ENCODE measurements at regions not wholly inside any gene's neighbourhood (a gene's known extent, or its start where the extent isn't known, plus 50 kb on each side); places are given as distances from the start of the nearest gene placed in this dataset.

- no peak for DNase-seq
These were observed 97.1 kb upstream of the NRXN3 start for GRCh38 chr14:78073028-78073427.

- peak in 27 of 56 donors; percentile 2 to 58 (median 10) for DNase-seq
These were observed 95.6 kb upstream of the NRXN3 start for GRCh38 chr14:78074561-78074960.

GRCh38 chr14:78075033-78075432, 95.1 kb upstream of the NRXN3 start:
- no peak for DNase-seq

DNA sequence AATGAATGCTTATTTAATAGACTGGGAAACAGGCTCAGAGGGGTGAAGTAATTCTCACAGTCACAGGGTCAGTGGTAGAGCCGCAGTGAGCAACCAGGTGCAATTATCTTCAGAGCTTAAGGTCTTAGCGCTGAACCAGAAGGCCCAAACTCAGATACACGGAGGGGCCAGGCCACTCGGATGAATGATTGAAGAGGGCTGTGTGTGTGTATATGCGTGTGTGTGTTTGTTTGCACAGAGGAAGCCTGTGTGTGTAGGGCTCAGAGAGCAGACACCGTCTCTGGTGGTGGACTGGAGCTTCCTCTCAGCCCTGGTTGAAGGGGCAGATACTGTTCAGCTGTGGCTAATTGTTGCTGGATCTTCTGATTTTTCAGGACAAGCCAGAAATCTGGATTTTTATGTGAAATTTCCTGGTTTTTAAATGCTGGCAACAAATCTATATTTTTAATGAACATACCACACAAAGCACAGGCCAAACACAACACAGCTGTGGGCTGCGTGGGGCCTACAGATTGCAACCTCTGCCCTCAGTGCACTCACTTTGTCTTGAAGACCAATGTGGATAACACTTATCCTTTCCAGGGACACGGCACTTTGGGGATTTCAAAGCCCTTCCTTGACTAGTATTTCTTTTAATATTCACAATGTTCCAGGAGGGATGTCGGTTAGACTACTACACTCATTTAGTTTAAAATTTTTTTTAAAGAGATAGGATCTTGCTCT, 94.5 kb upstream of the NRXN3 start:
- no peak for DNase-seq

DNA sequence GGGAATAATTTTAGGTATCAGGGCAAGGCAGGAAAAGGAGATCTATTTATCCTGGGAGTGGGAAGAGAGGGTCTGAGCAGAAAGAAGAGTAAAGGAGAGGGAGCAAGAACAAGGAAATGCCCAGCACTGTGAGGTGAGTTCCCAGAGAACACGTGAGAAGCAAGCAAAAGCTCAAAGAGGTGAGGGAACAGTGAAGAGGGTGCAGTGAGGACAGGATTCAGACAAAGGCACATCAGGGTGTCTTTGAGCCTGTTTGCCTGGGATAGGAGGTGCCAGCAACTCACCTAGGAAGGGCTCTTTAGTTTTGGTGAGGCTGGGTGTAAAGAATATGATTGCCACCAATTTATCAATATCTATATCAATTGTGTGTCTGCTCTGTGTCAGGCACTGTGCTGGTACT, 88.9 kb upstream of the NRXN3 start:
- DNase-seq = no peak

GRCh38 chr14:78083837-78084236, 86.3 kb upstream of the NRXN3 start:
- no peak for DNase-seq

DNA sequence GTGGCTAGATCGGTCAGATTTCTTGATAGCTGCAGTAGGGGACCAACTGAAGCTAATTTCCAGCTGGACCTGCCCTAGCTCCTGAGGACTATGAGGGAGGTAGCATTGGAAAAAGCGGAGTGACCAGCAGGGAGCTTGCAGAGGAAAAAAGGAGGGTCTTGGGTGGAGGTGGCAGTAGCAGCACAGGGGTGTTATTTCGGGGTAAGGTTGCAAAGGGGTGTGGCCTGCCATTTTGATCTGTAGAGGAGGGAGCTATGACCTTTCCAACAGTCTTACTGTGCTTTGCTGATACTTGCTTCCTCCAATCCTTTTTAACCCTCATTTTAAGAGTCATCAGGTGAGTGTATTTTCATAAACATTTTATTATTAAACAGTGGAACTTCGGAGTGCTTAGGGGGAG, 83.8 kb upstream of the NRXN3 start:
- no peak for DNase-seq

DNA sequence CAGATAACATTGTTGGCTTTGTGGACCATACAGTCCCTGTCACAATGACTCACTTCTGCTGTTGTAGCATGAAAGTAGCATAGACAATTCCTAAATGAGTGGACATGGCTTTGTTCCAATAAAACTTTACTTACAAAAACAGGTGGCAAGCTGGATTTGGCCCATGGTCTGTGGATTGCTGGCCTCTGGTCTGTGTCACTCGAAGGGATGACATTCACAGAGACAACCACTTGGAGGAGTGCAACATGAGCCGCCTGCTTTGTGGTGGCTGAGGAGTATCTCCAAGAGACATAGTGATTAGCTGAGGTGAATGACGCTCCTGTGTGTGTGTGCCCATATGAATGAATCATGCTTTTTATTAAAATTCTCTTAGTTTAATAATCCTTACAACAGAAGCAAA, 81.3 kb upstream of the NRXN3 start:
- no peak for DNase-seq

DNA sequence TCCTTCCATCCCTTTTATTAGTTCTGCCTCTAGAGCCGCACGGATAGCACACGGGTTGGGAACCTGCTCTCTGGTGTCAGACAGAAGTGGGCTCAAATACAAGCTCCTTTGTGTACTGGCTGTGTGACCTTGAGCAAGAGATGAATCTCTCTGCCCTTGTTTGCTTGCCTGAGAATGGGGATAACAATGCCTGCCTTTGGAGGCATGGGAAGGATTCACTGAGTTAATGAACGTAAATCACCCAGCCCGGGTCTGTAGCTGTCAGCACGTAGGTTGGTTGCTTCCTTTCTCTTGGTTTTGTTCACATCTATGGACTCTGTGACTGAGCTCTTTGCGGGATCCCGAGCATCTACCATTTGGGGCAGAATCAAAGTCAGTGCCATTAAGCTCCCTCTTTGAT, 79.3 kb upstream of the NRXN3 start:
- DNase-seq = no peak

DNA sequence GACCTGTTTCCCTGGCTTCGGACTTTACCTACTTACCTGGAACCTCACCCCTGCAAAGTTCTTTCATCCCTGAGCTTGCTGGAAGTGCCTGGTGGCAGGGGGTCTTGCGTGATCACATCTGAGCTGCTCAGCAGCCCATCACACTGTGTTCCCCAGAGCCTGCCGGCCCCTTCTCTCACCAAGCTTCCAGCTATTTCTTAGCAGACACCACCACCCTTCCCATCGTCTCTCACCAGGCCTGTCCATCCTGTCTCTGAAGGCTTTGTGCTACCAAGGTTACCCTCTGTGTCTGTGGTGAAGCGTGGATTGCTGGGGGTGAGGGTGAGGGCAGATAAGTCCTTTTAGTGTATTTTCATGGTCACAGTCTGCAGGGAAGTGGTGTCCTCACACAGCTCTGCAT, 78.8 kb upstream of the NRXN3 start:
- DNase-seq = no peak

DNA sequence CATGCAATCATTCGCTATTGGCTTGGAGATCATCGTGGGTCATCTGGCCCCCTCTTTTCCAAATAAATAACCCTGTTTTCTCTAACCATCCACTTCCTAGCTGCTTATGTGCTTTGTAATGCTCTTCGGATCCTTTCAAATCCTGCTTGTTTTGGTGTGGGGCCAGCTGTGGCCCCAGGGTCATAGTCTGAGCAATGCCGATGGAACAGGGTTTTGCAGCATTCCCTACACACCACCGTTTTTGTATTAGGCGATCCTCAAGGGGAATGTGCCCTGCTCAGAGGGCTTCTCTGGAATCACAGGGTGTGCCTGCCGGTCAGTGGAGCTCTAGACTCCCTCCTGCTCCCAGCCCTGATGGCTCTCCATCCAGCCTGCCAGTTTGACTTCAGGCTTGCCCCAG, 78.1 kb upstream of the NRXN3 start:
- DNase-seq = no peak

GRCh38 chr14:78103271-78103670, 66.9 kb upstream of the NRXN3 start:
- no peak for DNase-seq

DNA sequence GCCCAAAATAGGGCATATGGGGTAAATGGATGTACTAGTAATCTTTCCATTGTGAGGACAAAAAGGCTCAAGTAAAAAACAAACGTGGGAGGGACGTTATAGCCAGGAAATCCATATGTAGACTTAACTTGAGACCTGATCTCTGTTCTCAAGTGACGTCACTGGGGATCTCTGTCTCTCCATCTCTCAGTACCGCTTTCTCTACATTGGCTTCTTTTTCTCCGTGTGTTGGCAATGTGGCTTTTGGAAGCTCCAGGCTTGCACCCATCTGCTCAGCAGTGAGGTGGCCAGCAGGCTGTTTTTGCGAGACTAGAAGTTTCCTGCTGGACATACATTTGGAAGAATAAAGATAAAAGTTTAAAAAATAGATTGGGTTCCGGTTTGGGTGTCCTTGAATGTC, 66.0 kb upstream of the NRXN3 start:
- no peak for DNase-seq

DNA sequence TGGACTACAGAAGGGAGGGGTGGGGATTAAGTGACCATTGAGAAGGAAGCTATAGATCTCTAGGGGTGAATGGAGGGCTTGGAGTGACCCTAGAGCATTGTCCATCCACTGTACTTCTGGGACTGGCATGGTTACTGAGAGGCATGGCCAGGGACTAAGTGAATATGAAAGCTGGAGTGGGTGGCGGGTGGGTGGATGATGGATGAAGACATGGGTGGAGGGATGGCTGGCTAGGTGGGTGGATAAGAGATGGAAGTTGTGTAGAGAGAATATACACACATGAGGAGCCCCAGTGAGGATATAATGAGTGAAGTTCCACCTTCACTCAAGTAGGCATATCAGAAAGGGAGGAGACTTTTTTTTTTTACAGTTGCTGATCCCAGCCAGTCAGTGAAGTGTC, 65.5 kb upstream of the NRXN3 start:
- no peak for DNase-seq

GRCh38 chr14:78106381-78106780, 63.8 kb upstream of the NRXN3 start:
- DNase-seq = no peak

GRCh38 chr14:78107166-78107565, 63.0 kb upstream of the NRXN3 start:
- no peak for DNase-seq

- DNase-seq = no peak
These were observed 50.7 kb upstream of the NRXN3 start for GRCh38 chr14:78119440-78119839.
